Adrenal gland (tissue), 5 donors: ENCODE measurements at regions not wholly inside any gene's neighbourhood (a gene's known extent, or its start where the extent isn't known, plus 50 kb on each side); places are given as distances from the start of the nearest gene placed in this dataset.

Source experiments
- CTCF ChIP-seq, 6 experiments: fragments of 450-650 bp in 4 of 6; fragments of 200-600 bp in 2 of 6; sonication (generic) in 1 of 6; IDR thresholded peaks; 1 replicate in 5 of 6; 2 replicates in 1 of 6; pipeline versions ENCODE4 v1.5.1 to v1.8.0; 2016 to 2021; ENCODE audit warnings: antibody characterized with exemption in 6 of 6, mild to moderate bottlenecking in 2 of 6, moderate library complexity in 1 of 6
- POLR2A ChIP-seq, 2 donors: fragments of 450-650 bp; IDR thresholded peaks; one replicate each; pipeline ENCODE4 v1.6.1; 2017; ENCODE audit warnings: antibody characterized with exemption in 2 of 2, mild to moderate bottlenecking in 2 of 2, moderate library complexity in 1 of 2
- donor health status: DM: no; HTN: no; CAD: no.

GRCh38 chr14:53304726-53305381 is 151.7 kb upstream of the DDHD1 start:
- TF ChIP-seq POLR2A (IDR thresholded peaks at IDR 0.05): no peak
- TF ChIP-seq CTCF (IDR thresholded peaks at IDR 0.05): no peak
